PFSK-1 (cell line): ENCODE measurements at regions not wholly inside any gene's neighbourhood (a gene's known extent, or its start where the extent isn't known, plus 50 kb on each side); places are given as distances from the start of the nearest gene placed in this dataset.

Experiments used
- TAF1 ChIP-seq: IDR thresholded peaks from 2 replicates; pipeline ENCODE4 v1.6.1; 2012; ENCODE audit warnings: low read length, control low read depth, borderline replicate concordance; ENCODE audit not compliant: insufficient read depth
- TF ChIP-seq, protein P1 (sequence below), 2 experiments: IDR thresholded peaks; 2 replicates each; pipeline versions ENCODE4 v1.6.1 to v1.8.0; 2011 to 2012; ENCODE audit warnings: low read depth in 2 of 2, low read length in 2 of 2, control low read depth in 1 of 2, inconsistent platforms in 1 of 2, mild to moderate bottlenecking in 1 of 2, moderate library complexity in 1 of 2; ENCODE audit not compliant: insufficient read depth in 1 of 2

GRCh38 chr1:221801251-221801661 lies 59.4 kb upstream of the DUSP10 start:
- no peak for TF ChIP-seq TAF1
- TF ChIP-seq, protein P1, sequence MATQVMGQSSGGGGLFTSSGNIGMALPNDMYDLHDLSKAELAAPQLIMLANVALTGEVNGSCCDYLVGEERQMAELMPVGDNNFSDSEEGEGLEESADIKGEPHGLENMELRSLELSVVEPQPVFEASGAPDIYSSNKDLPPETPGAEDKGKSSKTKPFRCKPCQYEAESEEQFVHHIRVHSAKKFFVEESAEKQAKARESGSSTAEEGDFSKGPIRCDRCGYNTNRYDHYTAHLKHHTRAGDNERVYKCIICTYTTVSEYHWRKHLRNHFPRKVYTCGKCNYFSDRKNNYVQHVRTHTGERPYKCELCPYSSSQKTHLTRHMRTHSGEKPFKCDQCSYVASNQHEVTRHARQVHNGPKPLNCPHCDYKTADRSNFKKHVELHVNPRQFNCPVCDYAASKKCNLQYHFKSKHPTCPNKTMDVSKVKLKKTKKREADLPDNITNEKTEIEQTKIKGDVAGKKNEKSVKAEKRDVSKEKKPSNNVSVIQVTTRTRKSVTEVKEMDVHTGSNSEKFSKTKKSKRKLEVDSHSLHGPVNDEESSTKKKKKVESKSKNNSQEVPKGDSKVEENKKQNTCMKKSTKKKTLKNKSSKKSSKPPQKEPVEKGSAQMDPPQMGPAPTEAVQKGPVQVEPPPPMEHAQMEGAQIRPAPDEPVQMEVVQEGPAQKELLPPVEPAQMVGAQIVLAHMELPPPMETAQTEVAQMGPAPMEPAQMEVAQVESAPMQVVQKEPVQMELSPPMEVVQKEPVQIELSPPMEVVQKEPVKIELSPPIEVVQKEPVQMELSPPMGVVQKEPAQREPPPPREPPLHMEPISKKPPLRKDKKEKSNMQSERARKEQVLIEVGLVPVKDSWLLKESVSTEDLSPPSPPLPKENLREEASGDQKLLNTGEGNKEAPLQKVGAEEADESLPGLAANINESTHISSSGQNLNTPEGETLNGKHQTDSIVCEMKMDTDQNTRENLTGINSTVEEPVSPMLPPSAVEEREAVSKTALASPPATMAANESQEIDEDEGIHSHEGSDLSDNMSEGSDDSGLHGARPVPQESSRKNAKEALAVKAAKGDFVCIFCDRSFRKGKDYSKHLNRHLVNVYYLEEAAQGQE (IDR thresholded peaks at IDR 0.05; ENCODE audit: insufficient read depth in 1 of 2, low read depth in 2 of 2, low read length in 2 of 2): no peak
